Naive thymus-derived CD8-positive, alpha-beta T cell (primary cell): ENCODE measurements at regions not wholly inside any gene's neighbourhood (a gene's known extent, or its start where the extent isn't known, plus 50 kb on each side); places are given as distances from the start of the nearest gene placed in this dataset.
A peak's percentile ranks its signal among the peaks of the same experiment; 100 is the strongest.

Source experiments
- ATAC-seq, 2 donors: fragments of 150-1000 bp; cut with Tn5 transposase in 1 of 2; sonication (Bioruptor Pico), chemical (Tn5 transposase) in 1 of 2; 1 replicate in 1 of 2; 2 replicates in 1 of 2; pipeline ENCODE4 v1.10.0; 2021; ENCODE audit warnings: mild to moderate bottlenecking in 2 of 2, moderate library complexity in 2 of 2
- POLR2A ChIA-PET: fragments of 350-600 bp; sonication (Branson Sonifier 250); formaldehyde crosslinking; loops from one replicate; lab custom pipeline; 2021; ENCODE audit warnings: antibody characterized with exemption; lab: Charles Lee
- DNase-seq, 10 donors: peaks; one replicate each; pipeline versions ENCODE4 v3.0.0 to v3.0.0-alpha.2; 2020 to 2022
- H3K27ac Mint-ChIP-seq, 10 donors: one replicate each; pipeline ENCODE4 v1.8.0; 2020 to 2022; ENCODE audit warnings: mild to moderate bottlenecking in 10 of 10, mixed read lengths in 10 of 10, moderate library complexity in 4 of 10, inconsistent platforms in 1 of 10
- H3K27me3 Mint-ChIP-seq, 5 donors: one replicate each; pipeline ENCODE4 v1.8.0; 2021 to 2022; ENCODE audit warnings: mixed read lengths in 5 of 5
- H3K36me3 Mint-ChIP-seq, 3 donors: one replicate each; pipeline ENCODE4 v1.8.0; 2020 to 2022; ENCODE audit warnings: mixed read lengths in 3 of 3, mild to moderate bottlenecking in 2 of 3, inconsistent platforms in 1 of 3
- H3K4me1 Mint-ChIP-seq, 4 donors: one replicate each; pipeline ENCODE4 v1.8.0; 2021 to 2022; ENCODE audit warnings: mixed read lengths in 4 of 4
- H3K4me3 Mint-ChIP-seq, 10 donors: one replicate each; pipeline ENCODE4 v1.8.0; 2020 to 2022; ENCODE audit warnings: mild to moderate bottlenecking in 10 of 10, mixed read lengths in 10 of 10, moderate library complexity in 6 of 10, inconsistent platforms in 1 of 10
- H3K9me3 Mint-ChIP-seq, 9 donors: one replicate each; pipeline ENCODE4 v1.8.0; 2020 to 2022; ENCODE audit warnings: mixed read lengths in 9 of 9, mild to moderate bottlenecking in 3 of 9, inconsistent platforms in 1 of 9, moderate library complexity in 1 of 9

DNA sequence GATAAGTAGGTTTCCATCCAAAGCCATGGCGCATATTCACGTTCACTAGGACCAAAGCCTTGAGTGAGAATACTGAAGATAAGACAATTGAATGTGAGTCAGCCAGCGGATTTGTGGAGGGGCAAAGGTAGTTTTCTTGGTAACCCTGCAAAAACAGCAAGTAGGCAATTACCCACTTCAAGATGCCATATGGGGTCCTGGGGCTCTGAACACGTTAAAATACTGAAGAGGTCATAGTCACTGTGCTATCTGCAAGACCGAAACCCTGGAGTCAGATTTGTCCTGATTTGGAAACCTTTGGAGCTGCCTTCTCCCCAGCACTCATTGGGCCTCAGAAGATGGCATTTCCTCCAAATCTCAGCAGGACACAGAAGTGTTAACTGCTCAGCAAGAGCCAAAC, 646.9 kb upstream of the LMCD1 start:
- no peak for ATAC-seq

DNA sequence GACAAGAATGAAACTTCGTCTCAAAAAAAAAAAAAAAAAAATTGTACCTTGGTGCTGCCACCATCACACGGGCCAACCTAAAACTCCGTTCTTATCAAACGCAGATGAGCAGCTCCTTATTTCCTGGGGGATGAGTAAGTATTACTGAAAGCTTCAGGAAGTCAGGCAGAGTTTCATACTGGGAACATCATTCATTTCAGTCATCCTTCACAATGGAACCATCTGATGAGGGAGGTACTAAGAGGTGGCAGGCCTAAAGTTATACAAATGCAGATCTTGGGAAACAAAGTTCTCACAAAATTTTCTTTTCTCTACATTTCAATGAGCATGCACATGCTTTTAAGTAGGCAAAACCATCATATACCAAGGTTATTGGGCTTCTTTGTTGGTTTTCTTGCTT, 636.0 kb upstream of the LMCD1 start:
- DNase-seq (no peak), ATAC-seq (no peak)
- POLR2A ChIA-PET = no interaction called here
- Mint-ChIP-seq H3K4me3 (no peak overlapping the region), H3K9me3 (peaks cover 0 to 8% (median 0%) of the 10 kb centered on the region in 9 donors), H3K36me3 (peaks cover 0 to 7% (median 2%) of the 10 kb centered on the region in 3 donors), H3K4me1 (peaks cover 0 to 8% (median 3%) of the 10 kb centered on the region in 4 donors), H3K27me3 (no peaks in the 10 kb centered on the region), H3K27ac (peak overlapping the region in 1 of 10 donors; percentile 1)

More for the DNA sequence above, 646.9 kb upstream of the LMCD1 start:
- DNase-seq = no peak
- H3K4me1 Mint-ChIP-seq = peaks cover 0 to 3% (median 0%) of the 10 kb centered on the region in 4 donors
- peaks cover 0 to 10% (median 1%) of the 10 kb centered on the region in 5 donors for H3K27me3 Mint-ChIP-seq
- no peaks in the 10 kb centered on the region for H3K36me3 Mint-ChIP-seq
- H3K4me3 Mint-ChIP-seq = no peak overlapping the region
- POLR2A ChIA-PET = no interaction called here
- H3K27ac Mint-ChIP-seq = no peak overlapping the region
- peaks cover 0 to 13% (median 0%) of the 10 kb centered on the region in 9 donors for H3K9me3 Mint-ChIP-seq

DNA sequence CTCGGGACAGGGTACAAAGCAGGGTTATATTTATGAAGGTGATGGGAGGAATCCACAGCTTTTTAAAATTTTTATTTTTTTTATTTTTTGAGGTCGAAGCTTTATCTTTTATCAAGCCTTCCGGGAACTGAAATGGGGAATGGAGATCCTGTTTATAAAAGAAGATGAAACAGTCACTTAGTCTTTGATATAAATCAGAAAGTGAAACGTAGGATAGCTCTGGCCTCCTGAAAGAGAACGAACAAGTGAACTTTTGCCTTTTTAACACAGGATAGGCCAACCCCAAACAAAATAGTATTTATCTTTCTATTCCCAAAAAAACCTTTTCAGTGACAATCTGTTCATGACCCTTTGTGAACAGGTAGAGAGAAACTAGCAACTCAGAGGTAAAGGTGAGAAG, 634.0 kb upstream of the LMCD1 start:
- Mint-ChIP-seq H3K36me3 (peaks cover 0 to 7% (median 2%) of the 10 kb centered on the region in 3 donors), H3K4me1 (peaks cover 0 to 6% (median under 1%) of the 10 kb centered on the region in 4 donors), H3K4me3 (peak overlapping the region in 2 of 10 donors; percentile 19 to 46), H3K27ac (peak overlapping the region in 5 of 10 donors; percentile 11 to 61 (median 15)), H3K9me3 (peaks cover 0 to 9% (median 0%) of the 10 kb centered on the region in 9 donors), H3K27me3 (no peaks in the 10 kb centered on the region)
- ATAC-seq = no peak
- no peak for DNase-seq
- POLR2A ChIA-PET = no interaction called here

DNA sequence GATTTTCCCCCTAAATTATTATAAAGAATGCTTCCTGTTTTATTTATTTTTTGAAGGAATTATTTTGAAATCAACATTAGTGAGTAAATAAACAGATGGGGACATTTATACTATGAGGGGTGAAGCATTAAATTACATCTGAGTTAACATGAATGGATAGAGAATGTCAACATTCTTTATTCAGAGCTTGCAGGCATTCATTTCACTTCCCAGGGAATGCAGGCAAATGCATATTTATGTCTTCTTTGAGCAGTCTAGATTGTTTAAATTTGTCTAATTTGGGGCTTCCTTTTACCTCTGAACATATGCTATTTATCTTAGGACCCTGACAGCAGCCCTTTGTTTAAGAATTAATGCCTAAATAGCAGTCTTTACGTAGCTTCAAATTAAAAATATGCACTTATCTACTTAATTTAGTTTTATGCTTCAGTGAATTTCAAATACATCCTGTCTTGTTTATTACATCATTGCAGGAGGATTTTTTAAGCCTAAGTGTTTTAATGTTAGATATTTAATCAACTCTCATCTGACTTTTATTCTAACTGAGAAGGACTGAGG, 630.5 kb upstream of the LMCD1 start:
- H3K4me3 Mint-ChIP-seq = no peak overlapping the region
- POLR2A ChIA-PET = no interaction called here
- DNase-seq (no peak), ATAC-seq (no peak)
- no peak overlapping the region for H3K27ac Mint-ChIP-seq
- no peaks in the 10 kb centered on the region for H3K27me3 Mint-ChIP-seq
- H3K4me1 Mint-ChIP-seq = peaks cover 0 to 6% (median 1%) of the 10 kb centered on the region in 4 donors
- peaks cover 0 to 9% (median 2%) of the 10 kb centered on the region in 9 donors for H3K9me3 Mint-ChIP-seq
- H3K36me3 Mint-ChIP-seq = peaks cover 0 to 7% (median 2%) of the 10 kb centered on the region in 3 donors

DNA sequence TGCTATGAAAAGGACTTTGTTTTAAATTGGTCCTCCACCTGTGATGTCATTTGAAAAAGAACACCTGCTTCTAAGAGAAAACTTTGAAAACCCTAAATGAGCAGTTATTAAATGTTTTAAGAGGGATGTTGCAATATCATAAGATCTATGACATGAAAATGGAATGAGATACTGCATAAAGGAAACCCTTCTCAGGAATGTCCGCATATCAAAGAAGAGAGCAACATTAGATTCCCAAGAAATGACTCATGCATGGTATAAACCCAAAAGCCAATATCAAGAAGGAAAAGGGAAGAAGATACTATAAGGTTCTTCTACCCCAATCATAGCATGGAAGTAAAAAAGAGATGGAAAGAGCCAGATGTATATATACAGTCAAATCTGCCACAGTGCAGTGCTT, 627.5 kb upstream of the LMCD1 start:
- peaks cover 3 to 11% (median 6%) of the 10 kb centered on the region in 9 donors for H3K9me3 Mint-ChIP-seq
- POLR2A ChIA-PET = no interaction called here

DNA sequence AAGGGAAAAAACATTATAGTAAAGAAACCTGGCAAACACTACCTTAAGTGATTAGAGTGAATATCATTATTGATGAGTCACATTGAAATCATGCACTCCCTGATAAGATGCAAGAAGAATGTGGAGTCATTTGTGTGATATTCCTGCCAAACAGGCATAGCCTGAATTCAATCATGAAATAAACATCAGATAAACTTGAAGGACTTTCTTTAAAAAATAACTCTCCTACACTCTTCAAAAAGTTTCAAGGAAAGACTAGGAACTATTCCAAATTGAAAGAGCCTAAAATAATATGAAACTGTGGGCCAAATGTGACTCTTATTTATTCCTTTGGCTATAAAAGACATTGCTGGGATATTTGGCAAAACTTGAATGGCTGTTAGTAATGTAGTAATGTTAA, 625.7 kb upstream of the LMCD1 start:
- peaks cover 0 to 11% (median 3%) of the 10 kb centered on the region in 3 donors for H3K36me3 Mint-ChIP-seq
- no peak overlapping the region for H3K4me3 Mint-ChIP-seq
- DNase-seq (no peak), ATAC-seq (no peak)
- POLR2A ChIA-PET = interaction anchor here (0.5 kb wide), 1 partner anchor 156 kb away, joined by 6 read pairs; no protein-coding TSS in a partner anchor
- no peaks in the 10 kb centered on the region for H3K27me3 Mint-ChIP-seq
- H3K4me1 Mint-ChIP-seq = peaks cover 16 to 31% (median 23%) of the 10 kb centered on the region in 4 donors
- H3K27ac Mint-ChIP-seq = no peak overlapping the region
- peaks cover 4 to 26% (median 20%) of the 10 kb centered on the region in 9 donors for H3K9me3 Mint-ChIP-seq

More for the DNA sequence above, 627.5 kb upstream of the LMCD1 start:
- Mint-ChIP-seq H3K4me3 (no peak overlapping the region), H3K27ac (peak overlapping the region in 2 of 10 donors; percentile 11 to 44), H3K27me3 (no peaks in the 10 kb centered on the region), H3K36me3 (peaks cover 0 to 3% (median 2%) of the 10 kb centered on the region in 3 donors), H3K4me1 (peaks cover 15 to 28% (median 20%) of the 10 kb centered on the region in 4 donors)
- DNase-seq (no peak), ATAC-seq (no peak)

DNA sequence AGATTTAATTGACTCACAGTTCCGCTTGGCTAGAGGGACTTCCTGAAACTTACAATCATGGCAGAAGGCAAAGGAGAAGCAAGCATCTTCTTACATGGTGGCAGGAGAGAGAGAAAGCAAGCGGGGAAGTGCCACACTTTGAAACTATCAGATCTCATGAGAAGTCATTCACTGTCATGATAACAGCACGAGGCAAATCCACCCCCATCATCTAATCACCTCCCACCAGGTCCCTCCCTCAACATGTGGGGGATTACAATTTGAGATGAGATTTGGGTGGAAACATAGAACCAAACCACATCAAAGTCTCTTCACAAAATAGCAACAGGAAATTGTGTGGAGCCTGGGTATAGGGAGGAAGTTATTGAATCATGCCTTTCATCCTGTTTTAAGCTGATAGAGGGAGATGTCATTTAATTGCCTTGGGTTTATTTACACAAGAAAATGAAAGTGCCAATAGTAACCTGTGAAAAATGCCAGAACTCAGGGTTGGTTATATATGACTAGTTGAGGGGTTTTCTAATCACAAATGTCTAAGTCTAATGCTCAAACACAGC, 624.8 kb upstream of the LMCD1 start:
- H3K4me3 Mint-ChIP-seq = peak overlapping the region in 9 of 10 donors; percentile 17 to 77 (median 65)
- peaks cover 0 to 17% (median 3%) of the 10 kb centered on the region in 3 donors for H3K36me3 Mint-ChIP-seq
- H3K9me3 Mint-ChIP-seq = peaks cover 4 to 32% (median 25%) of the 10 kb centered on the region in 9 donors
- ATAC-seq (peak; percentile 92 to 93), DNase-seq (peak in 9 of 10 donors; percentile 6 to 86 (median 64))
- H3K27me3 Mint-ChIP-seq = no peaks in the 10 kb centered on the region
- H3K27ac Mint-ChIP-seq = peak overlapping the region; percentile 51 to 91 (median 79)
- peaks cover 18 to 33% (median 25%) of the 10 kb centered on the region in 4 donors for H3K4me1 Mint-ChIP-seq
- POLR2A ChIA-PET = interaction anchor here (1.1 kb wide), 1 partner anchor 41 kb away, joined by 4 read pairs; no protein-coding TSS in a partner anchor

DNA sequence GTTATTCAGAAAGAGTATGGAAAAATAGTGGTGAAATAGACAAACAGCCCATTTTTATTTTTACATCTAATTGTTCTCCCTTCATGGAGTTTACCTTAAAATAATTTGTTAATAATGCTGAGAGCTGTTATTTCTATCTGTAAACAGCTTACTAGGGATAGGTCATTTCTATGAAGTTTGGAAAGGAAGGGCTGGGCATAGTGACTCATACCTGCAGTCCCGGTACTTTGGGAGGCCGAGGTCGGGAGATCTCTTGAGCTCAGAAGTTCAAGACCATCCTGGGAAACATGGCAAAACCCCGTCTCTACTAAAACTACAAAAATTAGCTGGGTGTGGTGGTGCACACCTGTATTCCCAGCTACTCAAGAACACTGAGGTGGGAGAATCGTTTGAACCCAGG, 624.3 kb upstream of the LMCD1 start:
- Mint-ChIP-seq H3K27ac (peak overlapping the region in 9 of 10 donors; percentile 60 to 91 (median 79)), H3K9me3 (peaks cover 4 to 37% (median 25%) of the 10 kb centered on the region in 9 donors), H3K4me1 (peaks cover 19 to 36% (median 25%) of the 10 kb centered on the region in 4 donors), H3K4me3 (peak overlapping the region in 9 of 10 donors; percentile 17 to 77 (median 65)), H3K36me3 (peaks cover 0 to 21% (median 3%) of the 10 kb centered on the region in 3 donors), H3K27me3 (no peaks in the 10 kb centered on the region)
- ATAC-seq (no peak), DNase-seq (no peak)
- POLR2A ChIA-PET = interaction anchor here (1.1 kb wide), 1 partner anchor 41 kb away, joined by 4 read pairs; no protein-coding TSS in a partner anchor

DNA sequence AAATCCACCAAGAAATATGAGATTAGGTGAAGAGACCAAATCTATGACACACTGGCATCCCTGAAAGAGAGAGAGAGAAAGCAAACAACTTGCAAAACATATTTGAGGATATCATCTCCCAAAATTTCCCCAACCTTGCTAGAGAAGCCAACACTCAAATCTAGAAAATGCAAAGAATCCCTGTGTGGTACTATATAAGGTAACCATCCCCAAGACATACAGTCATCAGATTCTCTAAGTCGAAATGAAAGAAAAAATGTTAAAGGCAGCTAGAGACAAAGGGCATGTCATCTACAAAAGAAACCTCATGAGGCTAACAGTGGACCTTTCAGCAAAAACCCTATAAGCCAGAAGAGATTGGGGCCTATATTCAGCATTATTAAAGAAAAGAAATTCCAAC, 622.1 kb upstream of the LMCD1 start:
- ATAC-seq (no peak), DNase-seq (no peak)
- Mint-ChIP-seq H3K4me1 (peaks cover 19 to 37% (median 28%) of the 10 kb centered on the region in 4 donors), H3K27me3 (no peaks in the 10 kb centered on the region), H3K4me3 (peak overlapping the region in 1 of 10 donors; percentile 4), H3K27ac (peak overlapping the region in 2 of 10 donors; percentile 54 to 73), H3K36me3 (peaks cover 0 to 28% (median 3%) of the 10 kb centered on the region in 3 donors), H3K9me3 (peaks cover 4 to 51% (median 25%) of the 10 kb centered on the region in 9 donors)
- POLR2A ChIA-PET = no interaction called here

DNA sequence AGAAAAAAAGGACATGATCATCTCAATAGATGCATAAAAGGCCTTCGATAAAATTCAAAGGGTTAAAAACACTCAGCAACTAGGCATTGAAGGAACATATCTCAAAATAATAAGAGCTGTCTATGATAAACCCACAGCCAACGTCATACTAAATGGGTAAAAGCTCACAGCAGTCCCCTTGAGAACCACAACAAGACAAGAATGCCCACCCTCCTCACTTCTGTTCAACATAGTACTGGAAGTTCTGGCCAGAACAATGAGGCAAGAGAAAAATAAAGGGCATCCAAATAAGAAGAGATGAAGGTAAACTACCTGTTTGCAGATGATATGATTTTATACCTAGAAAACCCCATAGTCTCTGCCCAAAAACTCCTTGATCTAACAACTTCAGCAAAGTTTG, 619.7 kb upstream of the LMCD1 start:
- H3K9me3 Mint-ChIP-seq = peaks cover 8 to 75% (median 36%) of the 10 kb centered on the region in 9 donors
- no peaks in the 10 kb centered on the region for H3K27me3 Mint-ChIP-seq
- POLR2A ChIA-PET = no interaction called here
- peaks cover 13 to 31% (median 20%) of the 10 kb centered on the region in 4 donors for H3K4me1 Mint-ChIP-seq
- peak in 1 of 10 donors; percentile 23 for DNase-seq
- peak in 1 of 2 donors; percentile 51 for ATAC-seq
- peaks cover 0 to 44% (median 3%) of the 10 kb centered on the region in 3 donors for H3K36me3 Mint-ChIP-seq
- peak overlapping the region in 1 of 10 donors; percentile 26 for H3K27ac Mint-ChIP-seq
- H3K4me3 Mint-ChIP-seq = peak overlapping the region in 1 of 10 donors; percentile 37

DNA sequence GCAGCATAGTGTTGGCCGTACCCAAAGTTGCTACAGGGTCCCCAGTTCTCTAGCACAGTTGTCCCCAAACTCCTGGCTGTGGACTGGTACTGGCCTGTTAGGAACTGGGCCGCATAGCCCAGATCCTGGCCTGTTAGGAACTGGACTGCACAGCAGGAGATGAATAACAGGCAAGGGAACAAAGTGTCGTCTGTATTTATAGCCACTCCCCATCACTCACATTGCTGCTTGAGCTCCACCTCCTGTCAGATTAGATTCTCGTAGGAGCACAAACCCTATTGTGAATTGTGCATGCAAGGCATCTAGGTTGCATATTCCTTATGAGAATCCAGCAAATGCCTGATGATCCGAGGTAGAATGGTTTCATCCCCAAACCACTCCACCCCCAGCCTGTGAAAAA, 604.0 kb upstream of the LMCD1 start:
- DNase-seq (no peak), ATAC-seq (no peak)
- no peaks in the 10 kb centered on the region for H3K4me1 Mint-ChIP-seq
- no peak overlapping the region for H3K27ac Mint-ChIP-seq
- no peak overlapping the region for H3K4me3 Mint-ChIP-seq
- peaks cover 0 to 9% (median 5%) of the 10 kb centered on the region in 9 donors for H3K9me3 Mint-ChIP-seq
- POLR2A ChIA-PET = no interaction called here
- H3K27me3 Mint-ChIP-seq = peaks cover 0 to 2% (median 0%) of the 10 kb centered on the region in 5 donors
- H3K36me3 Mint-ChIP-seq = peaks cover 0 to 6% (median 0%) of the 10 kb centered on the region in 3 donors

DNA sequence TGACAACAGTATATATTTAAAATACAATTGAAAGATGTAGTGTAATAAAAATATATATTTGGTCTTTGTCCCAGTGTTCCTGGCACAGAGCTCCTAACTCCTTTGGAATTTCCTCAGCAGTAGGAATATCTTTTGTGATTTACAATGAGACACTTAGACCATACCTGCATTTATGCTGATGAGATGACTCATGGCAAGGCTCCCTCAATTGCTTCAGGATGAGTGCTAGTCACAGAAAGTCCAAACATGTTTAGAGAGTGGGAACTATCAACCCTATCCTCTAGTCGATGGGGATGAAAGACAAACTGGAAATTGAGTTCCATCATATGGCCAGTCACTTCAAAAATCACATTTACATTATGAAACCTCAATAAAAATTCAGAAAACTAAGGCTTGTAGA, 588.3 kb upstream of the LMCD1 start:
- POLR2A ChIA-PET = no interaction called here
- Mint-ChIP-seq H3K36me3 (no peaks in the 10 kb centered on the region), H3K27me3 (no peaks in the 10 kb centered on the region), H3K9me3 (peaks cover 0 to 1% (median 0%) of the 10 kb centered on the region in 9 donors), H3K4me3 (no peak overlapping the region), H3K4me1 (peaks cover 5 to 23% (median 8%) of the 10 kb centered on the region in 4 donors), H3K27ac (no peak overlapping the region)
- ATAC-seq = no peak
- DNase-seq = no peak

DNA sequence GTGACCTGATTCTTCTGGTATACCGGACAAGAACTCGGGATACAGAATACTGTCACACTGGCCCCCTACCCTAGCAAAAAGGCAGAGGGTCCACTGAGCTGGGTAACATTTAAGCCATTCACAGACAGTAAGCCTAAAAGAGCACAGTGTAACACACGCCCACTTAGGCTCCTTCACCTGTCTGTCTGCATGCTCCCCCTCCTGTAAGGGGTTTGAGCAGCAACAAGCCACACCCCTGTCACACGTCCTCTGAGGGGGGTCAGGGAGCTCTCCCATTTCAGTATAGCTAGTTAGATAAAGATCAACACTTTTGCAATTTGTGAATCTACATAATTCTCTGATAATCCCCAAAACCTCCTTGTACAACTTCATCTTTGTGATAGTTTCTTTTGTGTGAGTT, 586.3 kb upstream of the LMCD1 start:
- ATAC-seq (no peak), DNase-seq (no peak)
- POLR2A ChIA-PET = no interaction called here
- Mint-ChIP-seq H3K4me1 (peaks cover 5 to 26% (median 8%) of the 10 kb centered on the region in 4 donors), H3K27me3 (no peaks in the 10 kb centered on the region), H3K27ac (no peak overlapping the region), H3K4me3 (no peak overlapping the region), H3K36me3 (no peaks in the 10 kb centered on the region), H3K9me3 (peaks cover 0 to 1% (median 0%) of the 10 kb centered on the region in 9 donors)
